ENCODE measurements at regions not wholly inside any gene's neighbourhood (a gene's known extent, or its start where the extent isn't known, plus 50 kb on each side); places are given as distances from the start of the nearest gene placed in this dataset.

DNA sequence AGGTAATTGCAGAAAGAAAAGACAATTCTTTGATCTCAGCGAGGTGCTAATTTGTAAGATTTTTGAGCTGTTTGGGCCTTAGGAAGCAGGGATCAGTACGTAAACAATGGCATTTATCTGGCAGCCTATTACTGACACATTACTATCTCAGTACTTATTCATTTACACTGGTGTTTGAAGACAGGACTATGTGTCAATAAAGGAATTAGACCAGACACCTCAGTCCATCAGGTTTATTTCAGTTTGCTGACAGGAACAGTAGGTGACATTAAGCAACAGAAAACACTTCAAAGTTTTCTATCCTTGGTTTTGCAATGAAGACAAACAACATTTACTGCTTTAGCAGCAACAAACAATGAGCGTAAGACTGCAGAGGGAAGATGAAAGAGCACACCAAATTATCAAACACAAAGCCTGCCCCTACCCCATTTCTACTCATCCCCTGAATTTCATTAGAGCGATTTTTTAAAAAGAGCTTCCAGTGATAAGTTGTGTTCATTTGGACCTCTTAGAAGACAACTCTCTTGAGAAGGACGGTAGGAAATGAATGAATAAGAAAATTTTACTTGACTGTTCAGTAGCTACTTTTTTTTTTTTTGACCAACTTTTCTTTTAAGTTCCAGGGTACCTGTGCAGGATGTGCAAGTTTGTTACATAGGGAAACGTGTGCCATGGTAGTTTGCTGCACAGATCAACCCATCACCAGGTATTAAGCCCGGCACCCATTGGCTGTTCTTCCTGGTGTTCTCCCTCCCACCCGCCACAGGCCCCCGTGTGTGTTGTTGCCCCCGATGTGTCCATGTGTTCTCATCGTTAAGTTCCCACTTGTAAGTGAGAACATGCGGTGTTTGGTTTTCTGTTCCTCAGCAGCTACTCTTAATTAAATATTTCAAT, 138.8 kb downstream of the DKK1 start:
- no peak overlapping the region for H3K4me3 Mint-ChIP-seq (ENCODE audit: unreplicated experiment)
- no peaks in the 10 kb centered on the region for H3K9me3 Mint-ChIP-seq (ENCODE audit: unreplicated experiment)
- H3K4me1 Mint-ChIP-seq (ENCODE audit: low read depth, unreplicated experiment): no peaks in the 10 kb centered on the region
- no peak for DNase-seq
- TF ChIP-seq CTCF (IDR thresholded peaks at IDR 0.05; ENCODE audit: partially characterized antibody, unreplicated experiment): no peak
- H3K36me3 Mint-ChIP-seq (ENCODE audit: unreplicated experiment): no peaks in the 10 kb centered on the region
- H3K27me3 Mint-ChIP-seq (ENCODE audit: unreplicated experiment): no peaks in the 10 kb centered on the region
- H3K27ac Mint-ChIP-seq (ENCODE audit: unreplicated experiment): no peak overlapping the region

DNA sequence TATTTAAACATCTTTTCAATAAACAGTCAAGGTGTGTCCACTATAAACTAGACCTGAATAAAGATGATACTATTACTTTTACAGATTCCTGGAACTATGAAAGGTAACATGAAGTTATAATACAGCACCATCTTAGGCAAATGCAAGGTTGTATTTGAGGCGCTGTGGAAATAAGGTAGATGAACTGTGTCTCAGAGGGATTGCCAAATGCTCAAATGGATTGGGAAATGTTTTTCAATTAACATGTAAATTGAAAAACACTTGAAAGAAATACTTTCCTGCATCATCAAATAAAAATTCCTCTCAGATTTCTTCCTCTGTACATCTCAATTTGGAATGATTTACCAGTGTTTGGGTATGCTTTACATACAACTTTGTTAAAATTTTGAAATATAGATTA, 139.4 kb downstream of the DKK1 start:
- no peak overlapping the region for H3K4me3 Mint-ChIP-seq (ENCODE audit: unreplicated experiment)
- no peaks in the 10 kb centered on the region for H3K9me3 Mint-ChIP-seq (ENCODE audit: unreplicated experiment)
- no peaks in the 10 kb centered on the region for H3K36me3 Mint-ChIP-seq (ENCODE audit: unreplicated experiment)
- no peak overlapping the region for H3K27ac Mint-ChIP-seq (ENCODE audit: unreplicated experiment)
- DNase-seq: no peak
- H3K4me1 Mint-ChIP-seq (ENCODE audit: low read depth, unreplicated experiment): no peaks in the 10 kb centered on the region
- no peaks in the 10 kb centered on the region for H3K27me3 Mint-ChIP-seq (ENCODE audit: unreplicated experiment)
- TF ChIP-seq CTCF (IDR thresholded peaks at IDR 0.05; ENCODE audit: partially characterized antibody, unreplicated experiment): no peak

GRCh38 chr10:52454491-52454890, 140.4 kb downstream of the DKK1 start:
- no peak overlapping the region for H3K27ac Mint-ChIP-seq (ENCODE audit: unreplicated experiment)
- H3K27me3 Mint-ChIP-seq (ENCODE audit: unreplicated experiment): no peaks in the 10 kb centered on the region
- H3K9me3 Mint-ChIP-seq (ENCODE audit: unreplicated experiment): no peaks in the 10 kb centered on the region
- no peak overlapping the region for H3K4me3 Mint-ChIP-seq (ENCODE audit: unreplicated experiment)
- no peak for DNase-seq
- H3K36me3 Mint-ChIP-seq (ENCODE audit: unreplicated experiment): no peaks in the 10 kb centered on the region
- TF ChIP-seq CTCF (IDR thresholded peaks at IDR 0.05; ENCODE audit: partially characterized antibody, unreplicated experiment): no peak
- H3K4me1 Mint-ChIP-seq (ENCODE audit: low read depth, unreplicated experiment): no peaks in the 10 kb centered on the region

DNA sequence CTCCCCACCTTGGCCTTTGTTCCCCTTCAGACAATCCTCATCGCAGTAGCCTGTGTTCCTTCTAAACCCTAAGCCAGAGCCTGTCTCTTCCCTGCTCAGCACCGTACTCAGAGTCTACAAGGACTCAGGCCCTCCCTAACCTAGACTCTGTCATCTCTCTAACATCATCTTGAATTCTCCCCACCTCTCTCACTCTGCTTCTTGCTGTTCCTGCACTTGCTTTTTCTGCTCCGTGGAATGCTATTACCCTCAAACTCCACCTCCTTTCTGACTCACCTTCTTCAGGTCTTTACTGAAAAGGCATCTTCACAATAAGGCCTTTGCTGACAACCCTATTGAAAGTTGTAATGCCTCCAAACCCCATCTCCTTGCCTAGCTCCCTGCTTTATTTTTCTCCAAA, 141.0 kb downstream of the DKK1 start:
- Mint-ChIP-seq H3K4me1 (ENCODE audit: low read depth, unreplicated experiment) (no peaks in the 10 kb centered on the region), H3K27ac (ENCODE audit: unreplicated experiment) (no peak overlapping the region), H3K27me3 (ENCODE audit: unreplicated experiment) (no peaks in the 10 kb centered on the region), H3K4me3 (ENCODE audit: unreplicated experiment) (no peak overlapping the region), H3K9me3 (ENCODE audit: unreplicated experiment) (no peaks in the 10 kb centered on the region), H3K36me3 (ENCODE audit: unreplicated experiment) (no peaks in the 10 kb centered on the region)
- TF ChIP-seq CTCF (IDR thresholded peaks at IDR 0.05; ENCODE audit: partially characterized antibody, unreplicated experiment): no peak
- no peak for DNase-seq

DNA sequence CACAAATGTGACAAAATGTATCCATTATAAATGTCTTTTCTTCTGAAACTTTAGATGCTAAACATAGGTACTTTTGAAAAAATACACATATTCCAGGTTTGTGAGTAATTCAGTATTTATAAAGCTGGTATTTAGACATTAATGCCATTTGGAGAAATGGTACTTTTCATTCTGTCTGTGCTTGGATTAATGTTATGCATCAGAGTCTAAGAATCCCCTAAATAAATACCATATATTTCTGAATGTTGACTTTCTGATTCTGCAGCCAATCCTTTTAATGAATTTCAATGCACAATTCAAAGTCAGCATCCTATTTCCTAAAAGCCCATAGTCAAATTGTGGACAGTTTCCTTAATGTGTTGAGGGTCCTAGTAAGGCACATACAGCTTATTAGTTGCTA, 145.0 kb downstream of the DKK1 start:
- H3K4me1 Mint-ChIP-seq (ENCODE audit: low read depth, unreplicated experiment): no peaks in the 10 kb centered on the region
- H3K36me3 Mint-ChIP-seq (ENCODE audit: unreplicated experiment): no peaks in the 10 kb centered on the region
- H3K4me3 Mint-ChIP-seq (ENCODE audit: unreplicated experiment): no peak overlapping the region
- no peak for DNase-seq
- H3K27ac Mint-ChIP-seq (ENCODE audit: unreplicated experiment): no peak overlapping the region
- no peaks in the 10 kb centered on the region for H3K9me3 Mint-ChIP-seq (ENCODE audit: unreplicated experiment)
- no peak for TF ChIP-seq CTCF (IDR thresholded peaks at IDR 0.05; ENCODE audit: partially characterized antibody, unreplicated experiment)
- H3K27me3 Mint-ChIP-seq (ENCODE audit: unreplicated experiment): no peaks in the 10 kb centered on the region
